K562 (cell line): ENCODE measurements at regions not wholly inside any gene's neighbourhood (a gene's known extent, or its start where the extent isn't known, plus 50 kb on each side); places are given as distances from the start of the nearest gene placed in this dataset.

Experiments
- BCLAF1 ChIP-seq, 2 experiments: fragments of 450-650 bp in 1 of 2; IDR thresholded peaks; 2 replicates each; pipeline ENCODE4 v1.6.1; 2011 to 2017; ENCODE audit warnings: low read depth in 2 of 2, antibody characterized with exemption in 1 of 2, borderline replicate concordance in 1 of 2, low read length in 1 of 2, mild to moderate bottlenecking in 1 of 2, mixed read lengths in 1 of 2; ENCODE audit not compliant: control insufficient read depth in 1 of 2
- CTCF ChIP-seq, 3 experiments: IDR thresholded peaks in 2 of 3; conservative IDR thresholded peaks in 1 of 3; 2 replicates each; pipeline ENCODE4 v1.5.1; 2011 to 2012; ENCODE audit warnings: low read length in 3 of 3, mild to moderate bottlenecking in 3 of 3, control low read depth in 2 of 3, improper control_type of control experiment in 1 of 3, inconsistent platforms in 1 of 3, low read depth in 1 of 3, mixed read lengths in 1 of 3, moderate library complexity in 1 of 3; ENCODE audit not compliant: insufficient read depth in 2 of 3
- ELK3 ChIP-seq: fragments of 450-650 bp; formaldehyde crosslinking; IDR thresholded peaks from 2 replicates; pipeline ENCODE4 v1.4.0; 2020; ENCODE audit warnings: mild to moderate bottlenecking
- HNRNPLL ChIP-seq: fragments of 200-400 bp; formaldehyde crosslinking; IDR thresholded peaks from 2 replicates; pipeline ENCODE4 v1.6.1; 2017; ENCODE audit warnings: low read length, low read depth, mild to moderate bottlenecking; ENCODE audit not compliant: poor library complexity, severe bottlenecking
- MYNN ChIP-seq, 2 experiments: sonication (generic); formaldehyde crosslinking in 1 of 2; IDR thresholded peaks; 2 replicates each; pipeline versions ENCODE4 v1.5.0 to v1.6.1; 2016 to 2020; ENCODE audit warnings: antibody characterized with exemption in 1 of 2, missing genetic modification reagents in 1 of 2
- PHF8 ChIP-seq: fragments of 200-600 bp; sonication (generic); IDR thresholded peaks from 2 replicates; pipeline ENCODE4 v1.6.1; 2012; ENCODE audit warnings: mixed run types, mild to moderate bottlenecking, inconsistent platforms, low read length, moderate library complexity, borderline replicate concordance
- PML ChIP-seq: IDR thresholded peaks from 2 replicates; pipeline ENCODE4 v1.6.1; 2012; ENCODE audit warnings: low read length, inconsistent platforms
- RBBP5 ChIP-seq: fragments of 200-600 bp; sonication (generic); IDR thresholded peaks from 2 replicates; pipeline ENCODE4 v1.6.1; 2012; ENCODE audit warnings: borderline replicate concordance, mild to moderate bottlenecking, low read length, control low read depth, inconsistent platforms; ENCODE audit not compliant: insufficient read depth, poor library complexity, severe bottlenecking
- ZKSCAN3 ChIP-seq: fragments of 250-450 bp; sonication (Bioruptor Pico); IDR thresholded peaks from 2 replicates; pipeline ENCODE4 v1.4.0; 2020
- ZNF134 ChIP-seq: fragments of 250-450 bp; sonication (Bioruptor Pico); conservative IDR thresholded peaks from 2 replicates; pipeline ENCODE4 v1.4.0; 2020
- ZNF224 ChIP-seq: sonication (generic); formaldehyde crosslinking; IDR thresholded peaks from 2 replicates; pipeline ENCODE4 v1.8.0; 2022; ENCODE audit warnings: mild to moderate bottlenecking, missing genetic modification reagents

- no peak for TF ChIP-seq CTCF (IDR thresholded peaks at IDR 0.05 in 2 of 3, conservative IDR thresholded peaks at IDR 0.05 in 1 of 3; ENCODE audit: insufficient read depth in 2 of 3, low read depth in 1 of 3, low read length in 3 of 3)
- TF ChIP-seq PHF8, result no peak
- TF ChIP-seq MYNN (IDR thresholded peaks at IDR 0.05), result no peak
- no peak for TF ChIP-seq MYNN (CRISPR knock-in tag; IDR thresholded peaks at IDR 0.05)
- no peak for TF ChIP-seq PML
- no peak for TF ChIP-seq BCLAF1 (IDR thresholded peaks at IDR 0.05; ENCODE audit: borderline replicate concordance in 1 of 2, control insufficient read depth in 1 of 2, low read depth in 2 of 2, low read length in 1 of 2)
- no peak for TF ChIP-seq ZKSCAN3
- TF ChIP-seq ZNF134 (CRISPR knock-in tag), result no peak
- TF ChIP-seq HNRNPLL, result no peak
- TF ChIP-seq ZNF224 (CRISPR knock-in tag), result no peak
- no peak for TF ChIP-seq RBBP5
- TF ChIP-seq ELK3, result no peak
These were observed 1435.9 kb downstream of the BRD1 start (continued) for GRCh38 chr22:48391820-48392219.
